ENCODE measurements at regions not wholly inside any gene's neighbourhood (a gene's known extent, or its start where the extent isn't known, plus 50 kb on each side); places are given as distances from the start of the nearest gene placed in this dataset.

DNA sequence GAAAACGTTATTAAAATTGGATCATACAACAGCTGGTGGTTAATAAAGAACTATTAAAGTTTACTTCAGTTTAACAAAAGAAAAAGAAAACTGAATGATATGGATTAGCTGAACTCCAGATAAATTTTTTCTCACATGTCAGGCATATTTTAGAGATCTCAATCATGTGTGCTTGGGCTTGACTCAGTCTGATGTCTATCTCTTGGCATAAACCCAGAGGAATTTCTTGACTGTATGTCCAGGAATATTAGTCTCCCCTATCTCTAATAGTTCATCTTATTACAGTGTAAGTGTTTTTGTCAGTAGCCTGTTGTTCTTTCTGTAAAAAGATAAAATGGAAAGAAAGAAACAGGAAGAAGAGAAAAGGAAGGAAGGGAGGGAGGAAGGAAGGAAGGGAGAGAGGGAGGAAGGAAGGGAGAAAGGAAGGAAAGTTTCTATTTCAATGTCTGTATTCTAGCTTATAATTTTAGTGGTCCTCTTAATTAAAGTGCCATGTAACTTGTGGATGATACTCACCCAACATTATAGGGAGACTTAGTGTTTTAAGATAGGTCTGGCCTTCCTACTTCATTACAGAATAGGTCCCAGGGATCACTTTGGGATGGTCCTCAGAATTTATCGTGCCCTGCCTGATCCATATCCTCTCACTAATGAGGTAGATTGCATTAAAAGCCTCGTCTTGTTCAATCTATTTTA lies 99.7 kb upstream of the UGP2 start:
- no peak overlapping the region for H3K27ac ChIP-seq
- H3K9me3 ChIP-seq: peaks cover 0 to 14% (median 10%) of the 10 kb centered on the region in 8 donors
- intact Hi-C loops (cut with DNase I; ENCODE audit: low total_unique reads): no loop called here
- H3K27me3 ChIP-seq (replicated peaks in 1 of 7): no peaks in the 10 kb centered on the region
- no peak overlapping the region for H3K4me3 ChIP-seq
- H3K36me3 ChIP-seq: no peaks in the 10 kb centered on the region
- TF ChIP-seq POLR2A (IDR thresholded peaks at IDR 0.05): no peak
- TF ChIP-seq POLR2AphosphoS5 (IDR thresholded peaks at IDR 0.05): no peak
- TF ChIP-seq, protein P1, sequence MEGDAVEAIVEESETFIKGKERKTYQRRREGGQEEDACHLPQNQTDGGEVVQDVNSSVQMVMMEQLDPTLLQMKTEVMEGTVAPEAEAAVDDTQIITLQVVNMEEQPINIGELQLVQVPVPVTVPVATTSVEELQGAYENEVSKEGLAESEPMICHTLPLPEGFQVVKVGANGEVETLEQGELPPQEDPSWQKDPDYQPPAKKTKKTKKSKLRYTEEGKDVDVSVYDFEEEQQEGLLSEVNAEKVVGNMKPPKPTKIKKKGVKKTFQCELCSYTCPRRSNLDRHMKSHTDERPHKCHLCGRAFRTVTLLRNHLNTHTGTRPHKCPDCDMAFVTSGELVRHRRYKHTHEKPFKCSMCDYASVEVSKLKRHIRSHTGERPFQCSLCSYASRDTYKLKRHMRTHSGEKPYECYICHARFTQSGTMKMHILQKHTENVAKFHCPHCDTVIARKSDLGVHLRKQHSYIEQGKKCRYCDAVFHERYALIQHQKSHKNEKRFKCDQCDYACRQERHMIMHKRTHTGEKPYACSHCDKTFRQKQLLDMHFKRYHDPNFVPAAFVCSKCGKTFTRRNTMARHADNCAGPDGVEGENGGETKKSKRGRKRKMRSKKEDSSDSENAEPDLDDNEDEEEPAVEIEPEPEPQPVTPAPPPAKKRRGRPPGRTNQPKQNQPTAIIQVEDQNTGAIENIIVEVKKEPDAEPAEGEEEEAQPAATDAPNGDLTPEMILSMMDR (IDR thresholded peaks at IDR 0.05 in 8 of 11, conservative IDR thresholded peaks at IDR 0.05 in 3 of 11): no peak
- no peak for DNase-seq
- peaks cover 0 to 7% (median 0%) of the 10 kb centered on the region in 6 donors for H3K4me1 ChIP-seq
- WGBS, 5 donors: 72 to 89% (median 80%) methylated on average over 3 of the region's 3 CpGs

DNA sequence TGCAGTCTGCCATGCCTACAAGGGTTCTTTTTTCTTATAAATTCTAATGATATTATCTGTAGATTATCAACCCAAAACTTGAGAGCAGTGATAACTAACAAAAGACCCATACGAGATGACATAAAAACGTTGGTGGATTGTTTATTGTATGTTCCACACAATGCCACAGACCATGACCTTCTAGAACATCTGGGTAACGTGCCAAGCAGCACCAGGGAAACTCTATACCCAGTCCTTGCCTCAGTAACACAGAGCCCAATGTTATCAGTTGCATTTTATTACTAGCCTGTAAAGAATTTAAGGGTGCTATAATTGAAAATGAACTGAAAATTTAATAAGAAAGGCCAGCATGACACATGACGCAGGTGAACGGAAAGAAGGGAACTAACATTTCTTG lies 99.1 kb upstream of the UGP2 start:
- WGBS, 5 donors: 71 to 84% (median 80%) methylated on average over 5 of the region's 5 CpGs
- Histone ChIP-seq H3K27ac (no peak overlapping the region), H3K4me3 (no peak overlapping the region), H3K36me3 (no peaks in the 10 kb centered on the region), H3K4me1 (peaks cover 0 to 7% (median 0%) of the 10 kb centered on the region in 6 donors), H3K27me3 (replicated peaks in 1 of 7) (no peaks in the 10 kb centered on the region), H3K9me3 (peaks cover 0 to 19% (median 12%) of the 10 kb centered on the region in 8 donors)
- intact Hi-C loops (cut with DNase I; ENCODE audit: low total_unique reads): no loop called here
- no peak for DNase-seq
- TF ChIP-seq POLR2AphosphoS5 (IDR thresholded peaks at IDR 0.05) (no peak), POLR2A (IDR thresholded peaks at IDR 0.05) (no peak)
- TF ChIP-seq, protein P1 (IDR thresholded peaks at IDR 0.05 in 8 of 11, conservative IDR thresholded peaks at IDR 0.05 in 3 of 11): no peak

DNA sequence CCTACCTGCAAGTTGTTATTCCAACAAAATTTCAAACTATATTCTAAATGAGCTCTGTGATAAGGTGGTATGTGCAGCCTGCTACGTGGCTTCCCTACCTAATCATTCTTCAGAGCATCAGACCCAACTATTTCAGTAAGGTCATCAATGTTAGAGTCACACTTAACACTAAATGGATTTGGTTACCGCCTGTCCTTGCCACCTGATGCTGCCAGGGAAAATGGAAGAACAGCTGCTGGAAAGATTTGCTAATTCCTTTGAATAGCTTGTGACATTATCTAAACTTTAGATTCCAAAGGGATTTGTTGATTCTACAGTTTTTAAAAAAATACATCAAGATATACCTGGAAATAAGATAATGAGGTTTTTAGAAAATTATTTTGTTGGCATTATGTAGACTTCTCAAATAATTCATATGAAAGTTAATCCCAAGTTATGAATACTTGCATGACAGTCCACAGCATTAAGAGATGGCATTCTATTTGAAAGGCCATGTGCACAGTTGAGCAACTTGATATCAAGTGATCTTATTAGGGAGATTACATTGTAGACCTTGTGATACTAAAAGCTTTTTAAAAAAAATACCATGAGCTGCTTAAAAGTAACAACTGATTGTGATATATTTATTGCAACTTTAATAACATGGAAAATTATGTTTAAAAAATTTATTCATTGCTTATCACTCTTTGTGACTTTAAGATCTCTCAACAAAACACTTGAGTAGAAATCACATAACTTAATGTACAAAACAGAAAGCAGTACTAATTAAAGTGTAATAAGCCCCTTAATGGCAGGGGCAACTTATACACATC lies 98.3 kb upstream of the UGP2 start:
- WGBS, 5 donors: 78 to 90% (median 84%) methylated on average over 2 of the region's 2 CpGs
- intact Hi-C loops (cut with DNase I; ENCODE audit: low total_unique reads): no loop called here
- H3K4me3 ChIP-seq: no peak overlapping the region
- no peak for DNase-seq
- no peak overlapping the region for H3K27ac ChIP-seq
- no peaks in the 10 kb centered on the region for H3K36me3 ChIP-seq
- peaks cover 0 to 20% (median 12%) of the 10 kb centered on the region in 8 donors for H3K9me3 ChIP-seq
- TF ChIP-seq POLR2AphosphoS5 (IDR thresholded peaks at IDR 0.05) (no peak), POLR2A (IDR thresholded peaks at IDR 0.05) (no peak)
- TF ChIP-seq, protein P1 (IDR thresholded peaks at IDR 0.05 in 8 of 11, conservative IDR thresholded peaks at IDR 0.05 in 3 of 11): no peak
- peaks cover 0 to 7% (median 0%) of the 10 kb centered on the region in 6 donors for H3K4me1 ChIP-seq
- H3K27me3 ChIP-seq (replicated peaks in 1 of 7): no peaks in the 10 kb centered on the region
